VCaP (cell line): ENCODE measurements at regions not wholly inside any gene's neighbourhood (a gene's known extent, or its start where the extent isn't known, plus 50 kb on each side); places are given as distances from the start of the nearest gene placed in this dataset.

Experiments used
- H3K27ac ChIP-seq: fragments of 450-650 bp; 2 replicates; pipeline ENCODE4 v1.5.1; 2017
- CTCF ChIP-seq: fragments of 450-650 bp; conservative IDR thresholded peaks from 2 replicates; pipeline ENCODE4 v1.5.1; 2017; ENCODE audit warnings: mild to moderate bottlenecking, moderate library complexity

GRCh38 chr1:115545096-115545720 lies 96.6 kb upstream of the VANGL1 start:
- H3K27ac ChIP-seq: no peak overlapping the region
- no peak for TF ChIP-seq CTCF

GRCh38 chr1:115544131-115544530 lies 97.6 kb upstream of the VANGL1 start:
- no peak for TF ChIP-seq CTCF
- H3K27ac ChIP-seq: no peak overlapping the region

GRCh38 chr1:115543247-115543646 lies 98.5 kb upstream of the VANGL1 start:
- no peak for TF ChIP-seq CTCF
- no peak overlapping the region for H3K27ac ChIP-seq

- TF ChIP-seq CTCF: no peak
- no peak overlapping the region for H3K27ac ChIP-seq
Observed at GRCh38 chr1:115539736-115540135, 102.0 kb upstream of the VANGL1 start.

- H3K27ac ChIP-seq: no peak overlapping the region
- TF ChIP-seq CTCF: no peak
Observed at GRCh38 chr1:115539061-115539460, 102.7 kb upstream of the VANGL1 start.

GRCh38 chr1:115538579-115538978 lies 103.2 kb upstream of the VANGL1 start:
- no peak for TF ChIP-seq CTCF
- H3K27ac ChIP-seq: no peak overlapping the region

- no peak for TF ChIP-seq CTCF
- H3K27ac ChIP-seq: no peak overlapping the region
Observed at GRCh38 chr1:115537415-115537814, 104.4 kb upstream of the VANGL1 start.
